GM18907 (cell line): ENCODE measurements at regions not wholly inside any gene's neighbourhood (a gene's known extent, or its start where the extent isn't known, plus 50 kb on each side); places are given as distances from the start of the nearest gene placed in this dataset.
"Not testable (repeated sequence)": the region's sequence is repeated elsewhere in the genome, so short reads cannot be mapped to it uniquely, and the experiment has no call there.

Source experiments
- ATAC-seq: cut with Tn5 transposase; IDR thresholded peaks from one replicate; pipeline ENCODE4 v1.9.1; 2021; ENCODE audit warnings: mild to moderate bottlenecking, moderate library complexity; ENCODE audit not compliant: unreplicated experiment

DNA sequence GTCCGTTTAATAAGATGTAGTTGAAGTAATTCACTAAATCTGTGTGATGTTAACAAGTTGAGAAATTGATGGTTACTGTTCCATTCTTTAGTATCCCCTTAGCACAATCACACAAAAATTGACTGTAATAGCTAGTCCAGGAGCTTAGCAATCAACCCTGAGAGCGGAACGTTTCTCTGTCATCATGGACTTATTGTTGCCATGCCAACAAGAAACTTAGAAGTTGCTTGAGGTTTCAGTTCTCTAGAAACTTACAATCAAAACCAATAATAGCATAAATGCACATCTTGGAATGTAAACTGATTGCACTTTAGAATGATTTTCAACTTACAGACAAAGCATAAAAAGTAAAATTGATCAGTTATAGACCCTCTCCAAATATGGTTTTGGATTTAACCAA, 125.4 kb upstream of the ANKH start:
- ATAC-seq = peak; percentile 80

DNA sequence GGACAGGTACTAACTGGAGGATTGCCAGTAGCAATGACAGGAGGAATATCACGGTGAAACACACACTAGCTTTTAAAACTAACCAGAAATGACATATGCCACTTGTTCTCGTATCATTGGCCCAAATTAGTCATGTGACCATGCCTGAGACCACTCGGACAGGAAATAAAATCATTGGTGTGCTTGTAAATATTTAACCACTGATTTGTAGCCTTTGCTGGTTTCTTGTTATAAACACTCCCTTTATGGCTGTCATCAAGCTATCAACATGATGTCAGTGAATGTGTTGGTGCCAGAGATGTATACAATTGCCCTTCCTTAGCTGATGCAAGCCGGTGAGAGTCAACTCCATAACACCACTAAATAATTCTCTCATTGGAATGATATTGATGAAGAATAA, 123.7 kb upstream of the ANKH start:
- ATAC-seq = no peak

DNA sequence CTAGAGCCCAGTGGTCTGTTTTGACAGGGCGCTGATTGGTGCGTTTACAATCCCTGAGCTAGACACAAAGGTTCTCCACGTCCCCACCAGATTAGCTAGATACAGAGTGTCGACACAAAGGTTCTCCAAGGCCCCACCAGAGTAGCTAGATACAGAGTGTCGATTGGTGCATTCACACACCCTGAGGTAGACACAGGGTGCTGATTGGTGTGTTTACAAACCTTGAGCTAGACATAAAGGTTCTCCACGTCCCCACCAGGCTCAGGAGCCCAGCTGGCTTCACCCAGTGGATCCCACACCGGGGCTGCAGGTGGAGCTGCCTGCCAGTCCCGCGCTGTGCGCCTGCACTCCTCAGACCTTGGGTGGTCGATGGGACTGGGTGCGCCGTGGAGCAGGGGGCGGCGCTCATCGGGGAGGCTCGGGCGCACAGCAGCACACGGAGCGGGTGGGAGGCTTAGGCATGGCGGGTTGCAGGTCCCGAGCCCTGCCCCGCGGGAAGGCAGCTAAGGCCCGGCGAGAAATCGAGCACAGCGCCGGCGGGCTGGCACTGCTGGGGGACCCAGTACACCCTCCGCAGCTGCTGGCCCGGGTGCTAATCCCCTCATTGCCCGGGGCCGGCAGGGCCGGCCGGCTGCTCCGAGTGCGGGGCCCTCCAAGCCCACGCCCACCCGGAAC, 122.0 kb upstream of the ANKH start:
- ATAC-seq = not testable (repeated sequence)

DNA sequence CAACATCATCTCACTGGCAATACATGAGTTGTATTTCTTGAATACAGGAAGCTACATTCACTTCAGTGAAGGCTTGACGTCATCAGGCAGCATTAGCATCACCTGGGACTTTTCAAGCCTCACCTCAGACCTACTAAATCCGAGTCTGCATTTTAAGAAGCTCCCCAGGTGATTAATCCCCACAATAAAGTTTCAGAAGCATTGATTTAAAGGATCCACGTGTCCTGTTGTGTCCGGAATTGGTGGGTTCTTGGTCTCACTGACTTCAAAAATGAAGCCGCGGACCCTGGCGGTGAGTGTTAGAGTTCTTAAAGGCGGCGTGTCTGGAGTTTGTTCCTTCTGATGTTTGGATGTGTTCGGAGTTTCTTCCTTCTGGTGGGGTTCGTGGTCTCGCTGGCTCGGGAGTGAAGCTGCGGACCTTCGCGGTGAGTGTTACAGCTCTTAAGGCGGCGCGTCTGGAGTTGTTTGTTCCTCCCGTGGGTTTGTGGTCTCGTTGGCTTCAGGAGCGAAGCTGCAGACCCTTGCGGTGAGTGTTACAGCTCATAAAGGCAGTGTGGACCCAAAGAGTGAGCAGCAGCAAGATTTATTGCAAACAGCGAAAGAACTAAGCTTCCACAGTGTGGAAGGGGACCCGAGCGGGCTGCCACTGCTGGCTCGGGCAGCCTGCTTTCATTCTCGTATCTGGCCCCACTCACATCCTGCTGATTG, 121.3 kb upstream of the ANKH start:
- ATAC-seq = peak; percentile 85

DNA sequence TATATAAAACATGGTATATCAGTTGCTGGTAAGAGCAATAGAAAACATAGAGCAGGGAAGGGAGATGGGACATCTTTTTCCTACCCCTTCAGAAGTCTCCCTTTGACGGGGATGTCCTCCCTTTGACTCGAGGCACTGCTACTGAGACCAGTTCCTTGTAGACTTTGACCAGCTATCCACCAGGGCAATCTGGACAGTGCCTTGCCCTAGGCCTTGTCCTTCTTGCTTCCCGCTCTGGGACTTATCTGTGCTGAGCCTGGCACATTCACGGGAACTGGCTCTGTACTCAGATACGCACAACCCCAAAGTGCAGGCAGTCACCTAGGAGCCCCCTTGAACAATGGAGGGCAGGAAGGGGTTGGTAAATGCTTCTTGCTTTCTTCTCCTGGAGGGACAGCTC, 116.6 kb upstream of the ANKH start:
- ATAC-seq = no peak

DNA sequence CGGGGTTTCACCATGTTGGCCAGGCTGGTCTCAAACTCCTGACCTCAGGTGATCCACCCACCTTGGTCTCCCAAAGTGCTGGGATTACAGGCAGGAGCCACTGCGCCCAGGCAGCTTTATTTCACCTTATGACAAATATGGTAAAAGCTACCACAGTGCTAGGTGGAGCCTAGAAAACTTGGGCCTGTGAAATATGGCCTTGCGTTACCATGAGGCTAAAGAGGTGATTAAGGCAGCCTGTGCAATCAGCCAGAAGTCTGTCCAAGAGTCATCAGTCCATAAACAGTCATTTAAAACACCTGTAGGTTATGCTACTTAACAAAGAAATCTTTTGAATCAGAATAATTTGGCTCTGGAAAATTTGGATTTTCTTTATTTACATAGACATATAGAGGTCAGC, 114.8 kb upstream of the ANKH start:
- ATAC-seq = no peak

DNA sequence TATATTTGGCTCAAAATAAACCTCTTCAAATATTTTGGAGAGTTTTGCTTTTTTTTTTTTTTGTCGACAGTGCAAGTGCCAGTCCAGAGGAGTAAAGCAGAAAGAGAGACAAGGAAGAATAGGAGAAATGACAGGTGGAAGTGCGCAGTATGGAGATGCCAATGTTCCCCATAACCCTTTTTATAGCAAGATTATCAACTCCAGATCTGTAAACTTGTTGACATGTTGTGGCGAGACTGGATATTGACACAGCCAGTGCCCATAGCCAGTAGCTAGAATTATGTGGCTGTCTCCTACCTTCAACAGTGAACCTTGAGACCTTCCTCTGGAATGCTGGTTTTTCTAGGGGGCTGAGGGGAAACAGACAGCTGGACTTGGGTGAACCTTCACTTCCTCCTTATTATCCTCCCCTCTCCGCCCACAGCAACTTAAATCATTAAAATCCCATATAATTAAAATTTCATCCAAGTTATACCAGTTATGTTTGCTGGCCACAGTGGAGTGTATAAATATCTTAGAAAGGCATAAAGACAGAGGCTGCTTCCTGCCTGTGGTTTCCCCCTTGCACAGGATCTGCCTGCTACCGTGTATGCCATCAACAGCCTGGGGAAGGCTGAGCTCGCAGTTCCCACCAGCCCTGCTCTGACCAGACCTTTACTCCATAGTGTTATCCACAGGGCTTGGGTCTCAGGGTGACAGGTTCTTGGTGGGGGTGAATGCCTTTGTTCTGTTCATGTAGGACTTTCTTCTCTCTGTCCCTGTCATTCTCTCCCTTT, 112.3 kb upstream of the ANKH start:
- no peak for ATAC-seq

DNA sequence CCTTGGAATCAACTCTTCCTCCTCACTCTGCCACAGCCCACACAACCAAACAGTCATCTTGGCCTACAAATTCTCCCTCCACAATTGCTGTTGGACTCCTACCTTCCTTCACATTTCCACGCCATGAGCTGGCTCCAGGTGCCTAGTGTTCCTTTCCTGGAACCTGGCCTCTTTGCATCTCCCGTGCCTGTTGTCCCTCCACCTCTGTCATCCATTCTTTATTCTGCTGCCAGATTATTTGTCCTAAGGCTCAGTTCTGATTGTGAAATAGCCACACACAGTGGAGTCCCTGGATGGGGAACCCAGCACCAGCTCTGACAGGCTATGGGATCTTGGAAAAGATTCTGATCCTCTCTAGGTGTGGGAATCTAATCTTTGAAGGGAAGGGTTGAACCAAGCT, 109.1 kb upstream of the ANKH start:
- ATAC-seq = no peak

DNA sequence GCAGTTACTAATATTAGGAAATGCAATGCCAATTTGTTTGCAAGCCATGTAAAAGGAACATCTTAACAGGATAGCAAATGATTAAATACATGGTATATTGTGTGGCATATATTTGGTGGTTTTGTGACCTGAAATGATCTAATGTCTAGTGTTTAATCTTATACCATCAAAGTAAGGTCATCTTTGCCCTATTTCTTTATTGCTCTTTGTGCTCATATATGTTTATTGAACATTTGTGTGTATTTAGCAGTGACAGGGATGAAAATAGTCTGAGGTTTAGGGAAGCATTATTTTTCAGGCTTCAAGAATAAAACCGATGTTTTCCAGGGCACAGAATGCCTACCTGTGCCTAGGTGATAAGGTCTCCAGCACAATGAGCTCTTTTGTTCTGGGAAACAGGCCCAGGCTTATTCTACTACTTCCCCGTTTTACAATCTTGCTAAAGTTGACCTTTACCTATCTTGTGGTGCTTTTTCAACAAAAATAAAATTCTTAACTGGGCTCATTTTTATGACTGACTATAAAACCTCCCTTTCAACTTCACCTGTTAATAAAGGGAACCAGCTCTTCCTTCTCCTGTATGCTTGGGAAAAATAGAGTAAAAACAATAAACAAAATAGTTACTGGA, 105.6 kb upstream of the ANKH start:
- ATAC-seq = no peak

DNA sequence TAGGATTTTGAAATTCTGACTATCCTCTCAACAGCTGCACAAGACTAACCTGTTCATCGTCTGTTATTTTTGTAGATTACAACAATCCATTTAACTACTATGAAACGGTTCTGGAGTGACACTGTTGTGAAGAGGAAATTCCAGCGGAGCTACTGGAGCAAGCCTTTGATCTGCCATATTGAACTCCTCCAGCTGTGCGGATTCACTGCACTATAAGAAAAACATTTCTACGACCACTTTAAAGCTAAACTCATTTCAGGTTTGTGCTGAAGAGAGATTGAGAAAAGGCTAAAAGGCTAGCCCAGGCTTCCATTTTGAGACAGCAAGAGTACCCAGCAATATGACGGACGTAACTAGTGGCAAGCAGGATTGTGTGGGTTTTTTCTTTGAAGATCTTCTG, 104.9 kb upstream of the ANKH start:
- ATAC-seq = no peak

DNA sequence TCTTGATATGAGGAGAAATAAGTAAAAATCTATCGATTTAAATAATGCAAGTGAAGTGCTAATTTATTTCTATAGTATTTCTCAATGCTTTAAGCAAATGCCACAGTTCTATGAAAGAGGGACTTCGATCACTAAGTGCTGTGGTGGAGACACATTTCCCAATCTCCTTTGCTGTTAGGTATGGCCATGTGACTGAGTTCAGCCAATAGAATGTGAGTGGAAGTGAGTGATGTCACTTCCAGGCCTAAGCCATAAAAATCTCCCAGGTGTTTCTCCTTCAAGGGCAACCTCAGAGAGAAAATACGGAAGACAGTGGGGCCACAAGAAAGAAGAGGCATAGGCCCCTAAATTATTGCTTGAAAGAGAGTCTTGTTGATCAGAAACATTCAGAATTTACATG, 100.3 kb upstream of the ANKH start:
- ATAC-seq = no peak

DNA sequence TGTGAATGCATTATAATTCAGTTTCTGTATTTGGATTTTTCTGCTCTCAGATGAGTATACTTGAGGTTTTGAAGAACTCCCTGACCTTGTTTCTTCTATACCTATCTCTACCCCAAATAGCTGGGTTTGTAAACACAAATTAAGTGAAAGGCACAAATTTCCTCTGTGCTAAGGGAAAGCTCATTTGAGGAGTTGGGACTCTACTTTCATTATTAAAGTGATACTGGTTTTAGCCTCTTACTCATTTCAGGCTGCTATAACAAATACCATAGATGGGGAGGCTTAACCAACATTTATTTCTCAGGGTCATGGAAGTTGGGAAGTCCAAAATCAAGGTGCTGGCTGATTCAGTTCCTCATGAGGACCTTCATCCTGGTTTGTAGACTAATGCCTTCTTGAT, 97.2 kb upstream of the ANKH start:
- no peak for ATAC-seq

DNA sequence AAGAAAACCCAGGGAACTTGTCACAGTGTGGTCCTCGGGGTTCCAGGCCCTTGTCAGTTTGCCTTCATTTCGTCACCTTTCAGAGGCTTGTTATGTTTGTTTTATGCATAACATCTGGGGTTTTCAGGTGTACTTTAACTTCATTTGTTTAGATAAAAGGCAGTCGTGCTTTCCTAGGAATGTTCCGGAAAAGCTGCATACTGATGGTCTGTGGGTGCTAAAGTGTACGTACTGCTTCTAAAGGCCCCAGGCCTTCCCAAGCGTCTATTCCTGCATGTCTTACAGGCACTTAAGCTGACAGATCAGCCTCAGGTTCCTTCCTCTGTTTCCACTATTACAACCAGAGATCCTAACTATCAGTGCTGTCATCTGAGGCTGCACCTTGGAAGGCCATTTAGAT, 95.6 kb upstream of the ANKH start:
- ATAC-seq = no peak

DNA sequence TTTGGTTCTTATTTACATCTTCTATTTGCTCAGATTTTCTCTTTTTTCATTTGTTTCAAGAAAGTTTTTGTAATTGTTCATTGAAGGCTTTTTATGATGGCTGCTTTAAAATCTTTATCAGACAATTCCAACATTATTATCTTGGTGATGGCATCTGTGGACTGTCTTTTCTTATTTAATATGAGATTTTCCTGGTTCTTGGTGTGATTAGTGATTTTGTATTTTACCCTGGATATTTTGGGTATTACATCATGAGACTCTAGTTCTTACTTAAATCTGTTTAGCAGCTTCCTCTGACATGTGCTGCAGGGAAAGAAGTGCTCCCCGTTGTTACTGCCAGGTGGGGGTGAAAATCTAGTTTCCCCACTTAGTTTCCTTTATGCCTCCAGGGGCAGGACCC, 94.2 kb upstream of the ANKH start:
- no peak for ATAC-seq

DNA sequence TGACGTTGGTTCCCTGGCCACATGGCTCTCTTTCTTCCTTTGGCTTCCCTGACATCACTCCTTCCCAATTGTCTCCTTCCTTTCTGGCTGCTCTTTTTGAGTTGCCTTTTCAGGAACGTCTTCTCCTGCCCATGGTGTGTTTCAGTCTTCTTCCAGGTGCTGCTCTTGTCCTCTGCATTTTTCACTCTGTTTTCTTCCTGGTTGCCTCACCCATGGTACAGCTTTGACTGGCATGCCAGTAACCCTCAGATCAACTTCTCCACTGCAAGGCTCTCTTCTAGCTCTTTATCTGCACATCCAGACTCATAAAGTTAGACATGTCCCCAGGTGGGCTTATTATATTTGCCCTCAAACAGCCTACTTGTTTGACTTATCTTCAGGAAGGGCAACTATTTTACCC, 91.0 kb upstream of the ANKH start:
- ATAC-seq = no peak

DNA sequence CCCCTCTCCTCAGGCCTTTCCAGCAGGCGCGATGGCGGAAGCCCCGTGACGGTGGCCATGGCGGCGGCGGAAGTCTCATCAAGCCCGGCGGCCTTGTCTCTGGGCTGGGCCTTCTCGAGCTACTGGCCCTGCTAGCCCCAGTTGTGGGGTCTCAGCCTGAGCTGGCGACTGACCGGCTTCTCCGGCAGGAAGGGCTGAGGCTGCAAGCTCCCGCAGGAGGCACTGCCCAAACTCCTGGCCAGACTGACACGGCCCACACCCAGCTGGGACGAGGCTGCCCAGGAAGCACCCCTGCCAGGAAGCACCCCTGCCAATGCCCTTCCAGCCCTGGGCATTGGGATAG, 88.5 kb upstream of the ANKH start:
- no peak for ATAC-seq

DNA sequence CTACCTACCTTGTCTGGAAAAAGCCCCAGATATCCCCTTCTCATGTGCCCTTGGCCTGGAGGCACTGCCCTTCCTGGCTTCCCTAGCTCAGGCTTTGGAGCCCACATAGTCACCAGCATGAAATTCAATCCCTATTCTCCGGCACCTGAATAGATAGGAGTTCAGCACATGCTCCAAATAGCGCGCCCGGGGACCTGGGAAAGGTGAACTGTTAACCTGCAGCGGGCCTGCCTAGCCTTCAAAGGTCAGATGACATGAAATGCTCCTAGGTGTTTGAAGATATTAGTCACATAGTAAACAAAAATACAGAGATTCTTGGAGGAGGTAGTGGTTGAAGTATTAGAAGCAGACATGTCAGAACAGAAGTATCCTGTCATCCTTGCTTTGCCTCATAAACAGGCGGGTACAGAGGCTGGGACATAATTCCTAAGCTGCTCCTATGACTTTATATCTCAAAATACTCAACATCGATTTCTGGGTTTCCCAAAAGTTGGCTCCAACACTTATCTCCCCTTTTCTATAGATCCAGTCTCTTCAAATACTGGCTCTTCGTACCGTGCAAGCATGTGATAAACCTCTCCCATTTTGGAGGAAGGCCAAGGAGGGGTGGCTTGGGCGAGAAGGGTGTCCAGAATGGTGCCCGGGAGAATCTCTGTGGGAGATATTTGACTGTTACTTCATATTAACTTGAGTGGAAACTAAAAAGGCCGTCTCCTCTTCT, 88.0 kb upstream of the ANKH start:
- ATAC-seq = no peak

DNA sequence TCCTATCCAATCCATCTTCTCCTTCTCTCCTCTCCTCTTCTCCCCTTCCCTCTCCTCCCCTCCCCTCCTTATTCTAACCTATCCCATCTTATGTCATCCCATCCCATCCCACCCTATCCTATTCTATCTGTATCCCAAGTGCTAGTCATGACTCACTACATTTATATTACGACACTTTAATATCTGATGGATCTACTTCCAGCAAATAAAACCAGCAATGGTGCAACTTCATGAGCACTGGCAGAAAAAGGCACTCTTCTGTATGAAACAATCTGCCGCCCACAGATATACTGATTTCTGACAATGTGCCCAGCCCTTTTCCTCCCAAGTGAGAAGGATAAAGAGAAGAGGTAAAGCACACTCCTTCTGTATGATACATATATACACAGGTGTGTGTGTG, 86.6 kb upstream of the ANKH start:
- no peak for ATAC-seq

DNA sequence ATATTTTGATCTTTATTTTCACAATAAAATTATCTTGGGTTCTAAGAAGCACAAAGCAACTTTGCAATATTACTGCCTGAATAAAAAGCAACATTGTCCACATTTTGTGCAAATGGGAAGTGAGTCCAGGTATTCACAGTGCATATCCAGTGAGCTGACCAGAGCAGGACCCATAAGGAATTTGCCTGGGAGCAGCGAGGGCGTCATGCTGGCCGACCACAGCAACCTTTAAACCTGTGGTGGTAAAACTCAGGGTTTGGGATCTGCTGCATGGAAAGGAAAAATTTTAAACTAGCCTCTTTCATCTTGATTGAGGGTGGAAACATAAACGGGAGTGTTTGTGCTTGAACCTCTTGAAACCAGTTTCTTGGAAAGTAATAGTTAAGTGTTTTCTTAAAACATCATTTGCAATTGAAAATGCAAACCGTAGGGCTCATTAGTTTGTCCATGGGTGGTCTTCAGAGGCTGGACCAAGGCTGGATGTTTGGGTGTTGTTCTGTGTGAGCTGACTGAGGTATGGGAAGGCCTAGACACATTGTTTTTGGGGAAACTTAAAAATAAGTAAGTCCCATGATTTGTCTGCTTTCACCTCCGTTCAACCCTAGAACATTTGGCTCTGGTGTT, 85.0 kb upstream of the ANKH start:
- ATAC-seq = no peak

DNA sequence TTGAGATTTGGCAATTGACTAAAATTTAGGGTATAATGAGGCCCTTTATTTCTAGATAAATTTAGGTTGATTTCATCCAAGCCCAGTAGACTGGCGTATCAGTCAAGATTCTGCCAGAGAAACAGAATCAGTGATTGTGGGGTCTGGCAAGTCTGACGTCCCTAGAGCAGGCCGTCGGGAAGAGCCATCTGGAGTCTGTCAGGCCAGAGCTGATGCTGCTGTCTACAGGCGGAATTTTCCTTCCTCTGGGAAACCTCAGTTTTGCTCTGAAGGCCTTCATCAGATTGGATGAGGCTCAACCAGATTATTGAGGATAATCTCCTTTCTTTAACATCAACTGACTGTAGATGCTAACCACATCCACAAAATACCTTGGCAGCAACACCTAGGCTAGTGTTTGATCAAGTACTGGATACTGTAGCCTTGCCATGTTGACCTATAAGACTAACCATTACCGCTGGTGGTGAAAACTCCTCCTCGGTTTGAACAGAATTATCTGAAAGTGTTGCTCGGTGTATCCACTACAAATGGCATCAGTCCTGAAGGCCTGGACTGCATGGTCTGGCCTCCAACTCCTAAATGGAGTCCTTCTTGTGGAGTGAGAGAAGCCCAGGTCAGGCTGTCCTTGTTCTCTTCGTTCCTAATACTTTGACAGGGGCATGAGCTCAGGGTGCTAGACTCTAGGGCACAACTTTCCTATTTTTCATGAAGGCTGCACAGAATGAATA, 83.2 kb upstream of the ANKH start:
- no peak for ATAC-seq
